ENCODE measurements at regions not wholly inside any gene's neighbourhood (a gene's known extent, or its start where the extent isn't known, plus 50 kb on each side); places are given as distances from the start of the nearest gene placed in this dataset.

GRCh38 chr16:85291302-85292148 is 179.3 kb upstream of the CIBAR2 start:
- no peak for DNase-seq (ENCODE audit: low read depth)

GRCh38 chr16:85293458-85293857 is 181.2 kb upstream of the CIBAR2 start:
- DNase-seq (ENCODE audit: low read depth): no peak

- DNase-seq (ENCODE audit: low read depth): no peak
Measured at GRCh38 chr16:85293904-85294642, 181.8 kb upstream of the CIBAR2 start.

GRCh38 chr16:85294810-85295508 is 182.7 kb upstream of the CIBAR2 start:
- no peak for DNase-seq (ENCODE audit: low read depth)

- peak; percentile 26 for DNase-seq (ENCODE audit: low read depth)
Measured at GRCh38 chr16:85296859-85297660, 184.8 kb upstream of the CIBAR2 start.

GRCh38 chr16:85297881-85298280 is 185.6 kb upstream of the CIBAR2 start:
- no peak for DNase-seq (ENCODE audit: low read depth)

GRCh38 chr16:85300406-85300968 is 188.2 kb upstream of the CIBAR2 start:
- DNase-seq (ENCODE audit: low read depth): no peak

GRCh38 chr16:85301231-85301630 is 189.0 kb upstream of the CIBAR2 start:
- no peak for DNase-seq (ENCODE audit: low read depth)

- no peak for DNase-seq (ENCODE audit: low read depth)
Measured at GRCh38 chr16:85302018-85302847, 190.0 kb upstream of the CIBAR2 start.

GRCh38 chr16:85302848-85303353 is 190.6 kb upstream of the CIBAR2 start:
- no peak for DNase-seq (ENCODE audit: low read depth)

- DNase-seq (ENCODE audit: low read depth): peak; percentile 64
Measured at GRCh38 chr16:85303354-85303883, 191.1 kb upstream of the CIBAR2 start.

GRCh38 chr16:85304337-85304736 is 192.1 kb upstream of the CIBAR2 start:
- no peak for DNase-seq (ENCODE audit: low read depth)

- DNase-seq (ENCODE audit: low read depth): peak; percentile 57
Measured at GRCh38 chr16:85306071-85306792, 194.0 kb upstream of the CIBAR2 start.

GRCh38 chr16:85306793-85307551 is 194.7 kb upstream of the CIBAR2 start:
- DNase-seq (ENCODE audit: low read depth): no peak

- no peak for DNase-seq (ENCODE audit: low read depth)
Measured at GRCh38 chr16:85307552-85308364, 195.5 kb upstream of the CIBAR2 start.

- DNase-seq (ENCODE audit: low read depth): no peak
Measured at GRCh38 chr16:85308611-85309540, 196.6 kb upstream of the CIBAR2 start.
